WI38 (cell line): ENCODE measurements at regions not wholly inside any gene's neighbourhood (a gene's known extent, or its start where the extent isn't known, plus 50 kb on each side); places are given as distances from the start of the nearest gene placed in this dataset.

Experiments used
- H3K4me3 ChIP-seq: 2 replicates; pipeline ENCODE4 v1.5.1; 2011; ENCODE audit warnings: low read depth, mild to moderate bottlenecking, control low read depth, low read length
- TF ChIP-seq, protein P1 (sequence below): IDR thresholded peaks from 2 replicates; pipeline ENCODE4 v1.5.1; 2012; ENCODE audit warnings: low read depth, mild to moderate bottlenecking, control low read depth, low read length

DNA sequence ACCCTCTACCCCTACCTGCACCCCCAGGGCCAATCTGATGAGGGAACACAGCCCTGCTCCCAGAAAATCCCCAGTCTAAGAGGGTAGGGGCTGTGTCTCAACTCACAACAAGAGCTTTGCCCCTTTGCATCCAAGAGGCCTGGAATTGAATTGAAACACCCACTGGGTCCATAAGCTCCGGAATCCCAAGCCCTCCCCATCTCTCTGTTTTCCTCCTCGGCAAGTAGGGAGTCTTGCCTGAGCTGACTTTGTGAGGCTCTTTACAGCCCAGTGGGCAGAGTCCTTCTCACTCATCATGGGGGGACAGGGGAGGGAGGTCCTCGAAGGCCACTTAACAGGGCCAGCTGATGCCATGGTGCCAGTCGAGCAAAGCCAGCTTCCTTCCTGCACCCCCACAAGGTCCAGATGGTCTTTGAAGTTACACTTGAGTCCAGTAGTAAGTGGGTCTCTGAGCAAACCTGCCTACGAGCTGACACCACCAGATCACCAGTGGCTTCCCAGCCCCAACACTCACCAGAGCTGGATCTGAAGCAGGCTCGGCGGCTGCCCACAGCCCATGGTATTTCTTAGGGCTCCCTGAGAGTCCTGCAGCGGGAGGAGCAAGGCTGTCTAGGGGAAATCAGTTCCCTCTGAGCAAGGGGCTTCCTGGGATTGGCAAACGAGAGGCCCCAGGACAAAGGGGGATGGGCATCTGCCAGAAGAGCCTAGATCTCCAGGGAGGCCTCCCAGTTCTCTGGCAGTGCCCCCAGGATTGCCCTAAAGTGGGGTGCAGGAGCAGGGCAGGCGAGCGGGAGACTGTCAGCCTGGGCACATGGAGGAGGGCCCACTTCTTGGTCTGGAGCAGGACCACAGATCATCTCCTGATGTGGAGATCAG is 144.5 kb downstream of the VEGFA start:
- no peak overlapping the region for H3K4me3 ChIP-seq

DNA sequence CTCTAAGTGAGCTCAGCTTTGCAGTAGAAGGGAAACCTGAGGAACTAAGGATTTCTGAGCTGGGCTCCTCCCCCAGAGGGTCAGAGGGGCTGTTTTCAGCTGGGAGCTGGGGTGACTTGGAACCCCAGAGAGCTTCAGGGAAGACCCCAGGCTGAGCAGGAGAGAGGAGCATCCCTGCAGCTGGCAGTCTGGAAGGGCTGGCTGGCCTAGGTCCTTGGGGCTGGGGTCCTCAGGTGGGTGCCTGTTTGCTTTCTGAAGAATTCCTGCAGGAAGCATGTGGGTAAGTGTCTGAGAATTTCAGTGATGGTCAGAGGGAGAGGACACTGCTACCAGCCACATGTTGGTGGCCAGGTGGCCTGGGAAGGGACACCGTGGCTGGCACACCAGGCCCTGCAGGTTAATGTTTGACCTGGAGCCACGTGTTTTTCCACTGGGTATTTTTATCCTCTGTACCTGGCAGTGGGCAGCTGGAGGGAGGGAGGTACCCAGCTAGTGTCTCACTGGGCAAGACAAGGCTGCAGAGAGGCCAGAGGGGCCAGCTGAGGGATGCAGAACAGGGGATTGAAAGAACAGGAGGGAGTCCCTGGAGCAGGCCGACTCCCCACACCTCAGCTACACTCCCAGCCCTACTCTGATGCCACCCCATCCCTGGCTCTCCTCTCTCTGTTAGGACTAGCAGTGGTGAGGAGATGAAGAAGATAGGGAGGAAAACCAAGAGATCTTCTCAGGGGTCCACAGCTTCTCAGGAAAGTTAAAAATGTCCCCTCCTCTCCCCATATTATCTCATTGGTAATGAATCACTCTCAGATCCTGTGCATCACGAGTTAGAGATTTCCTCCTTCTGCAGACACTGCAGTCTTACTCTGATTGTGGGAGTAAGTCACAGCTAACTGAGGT is 143.6 kb downstream of the VEGFA start:
- TF ChIP-seq, protein P1, sequence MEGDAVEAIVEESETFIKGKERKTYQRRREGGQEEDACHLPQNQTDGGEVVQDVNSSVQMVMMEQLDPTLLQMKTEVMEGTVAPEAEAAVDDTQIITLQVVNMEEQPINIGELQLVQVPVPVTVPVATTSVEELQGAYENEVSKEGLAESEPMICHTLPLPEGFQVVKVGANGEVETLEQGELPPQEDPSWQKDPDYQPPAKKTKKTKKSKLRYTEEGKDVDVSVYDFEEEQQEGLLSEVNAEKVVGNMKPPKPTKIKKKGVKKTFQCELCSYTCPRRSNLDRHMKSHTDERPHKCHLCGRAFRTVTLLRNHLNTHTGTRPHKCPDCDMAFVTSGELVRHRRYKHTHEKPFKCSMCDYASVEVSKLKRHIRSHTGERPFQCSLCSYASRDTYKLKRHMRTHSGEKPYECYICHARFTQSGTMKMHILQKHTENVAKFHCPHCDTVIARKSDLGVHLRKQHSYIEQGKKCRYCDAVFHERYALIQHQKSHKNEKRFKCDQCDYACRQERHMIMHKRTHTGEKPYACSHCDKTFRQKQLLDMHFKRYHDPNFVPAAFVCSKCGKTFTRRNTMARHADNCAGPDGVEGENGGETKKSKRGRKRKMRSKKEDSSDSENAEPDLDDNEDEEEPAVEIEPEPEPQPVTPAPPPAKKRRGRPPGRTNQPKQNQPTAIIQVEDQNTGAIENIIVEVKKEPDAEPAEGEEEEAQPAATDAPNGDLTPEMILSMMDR, result no peak
- no peak overlapping the region for H3K4me3 ChIP-seq

More for the DNA sequence above, 144.5 kb downstream of the VEGFA start:
- TF ChIP-seq, protein P1, result no peak

DNA sequence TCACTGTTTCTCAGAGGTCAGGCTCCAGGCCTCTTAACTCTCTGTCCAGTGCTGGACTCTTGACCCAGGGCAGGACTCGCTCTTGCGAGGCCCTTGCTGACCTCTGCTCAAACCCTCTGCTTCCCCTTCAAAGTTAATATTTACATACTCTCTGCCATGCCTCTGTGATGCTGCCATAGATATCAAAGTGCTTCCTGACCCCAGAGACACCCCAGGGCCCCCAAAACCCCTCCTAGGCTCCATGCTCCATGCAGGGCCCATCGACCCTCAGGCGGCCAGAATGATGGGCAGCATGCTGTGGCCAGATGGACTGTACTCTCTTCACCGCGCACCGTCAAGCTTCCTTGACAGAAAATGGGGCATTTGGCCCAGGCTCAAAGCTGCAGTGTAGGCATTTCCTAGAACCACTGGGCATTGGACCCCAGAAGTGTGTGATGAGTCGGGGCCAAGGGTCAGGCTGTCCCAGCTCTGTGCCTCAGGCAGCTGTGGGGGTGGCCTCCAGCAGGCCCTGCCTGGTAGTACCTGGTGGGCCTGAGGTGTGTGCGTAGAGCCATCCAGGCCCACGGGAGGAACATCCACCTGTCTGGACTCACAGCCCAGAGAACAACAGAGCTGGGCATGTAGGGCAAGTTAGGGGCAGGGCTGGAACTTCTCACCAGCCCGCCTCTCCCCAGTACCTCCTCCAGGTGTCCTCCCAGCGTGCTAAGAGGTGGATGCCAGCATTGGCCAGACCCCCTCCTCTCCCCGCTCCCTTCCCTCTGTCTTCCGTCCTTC is 142.8 kb downstream of the VEGFA start:
- no peak overlapping the region for H3K4me3 ChIP-seq
- TF ChIP-seq, protein P1, result no peak

DNA sequence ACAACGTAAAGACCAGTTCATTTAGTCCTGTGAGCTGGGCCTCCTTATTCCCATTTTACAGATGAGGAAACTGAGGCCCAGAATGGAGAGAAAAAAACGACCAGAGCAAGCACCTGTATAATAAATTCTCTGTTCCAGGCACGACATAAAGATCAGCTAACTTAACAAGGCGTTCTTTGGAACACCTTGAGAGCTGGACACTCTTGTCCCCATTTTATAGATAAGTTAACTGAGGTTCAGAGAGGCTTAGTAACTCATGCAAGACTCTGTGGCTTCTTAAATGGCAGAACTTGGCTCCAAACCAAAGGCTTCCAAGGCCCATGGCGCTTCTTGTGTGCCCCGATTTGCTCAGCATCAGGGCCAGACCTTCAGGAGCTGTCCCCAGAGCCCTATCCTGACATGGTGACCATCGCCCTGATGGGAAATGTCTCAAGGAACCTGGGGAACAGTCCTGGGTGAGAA is 142.1 kb downstream of the VEGFA start:
- TF ChIP-seq, protein P1, result no peak
- no peak overlapping the region for H3K4me3 ChIP-seq

DNA sequence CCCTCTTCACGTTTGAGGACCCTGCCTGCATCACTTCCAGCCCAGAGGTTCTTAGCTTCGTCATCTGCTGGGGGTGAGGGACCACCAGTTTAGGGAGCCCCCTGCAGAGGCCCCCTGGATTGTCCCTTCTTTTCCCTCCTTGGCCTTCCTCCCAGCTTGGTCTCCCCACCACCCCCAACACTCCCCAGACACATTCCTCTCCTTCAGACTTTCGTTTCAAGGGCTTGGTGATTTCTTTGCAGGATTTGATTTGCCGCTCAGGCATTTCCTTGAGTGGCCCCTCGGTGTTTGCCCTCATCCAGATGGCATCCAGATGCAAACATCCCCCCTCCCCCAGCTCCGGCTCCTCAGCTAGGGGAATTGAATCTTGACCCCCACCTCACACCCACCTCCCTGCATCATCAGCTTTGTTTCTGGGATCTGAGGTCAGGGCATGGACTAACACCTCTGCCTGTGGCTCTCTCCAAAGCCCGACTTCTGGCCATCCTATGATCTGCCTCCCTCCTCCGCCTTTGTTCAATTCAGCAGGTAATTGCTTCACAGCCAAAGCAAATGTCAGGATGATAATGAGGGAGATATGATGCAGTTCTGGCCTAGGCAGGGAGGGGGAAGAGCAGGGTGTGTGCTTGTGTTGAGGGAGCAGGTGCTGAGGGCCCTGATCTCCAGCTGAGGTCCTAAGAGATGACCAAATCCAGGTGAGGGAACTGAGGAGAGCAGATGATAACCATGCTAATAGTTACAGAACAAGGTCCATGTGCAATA is 141.5 kb downstream of the VEGFA start:
- TF ChIP-seq, protein P1, result no peak
- H3K4me3 ChIP-seq, result no peak overlapping the region

DNA sequence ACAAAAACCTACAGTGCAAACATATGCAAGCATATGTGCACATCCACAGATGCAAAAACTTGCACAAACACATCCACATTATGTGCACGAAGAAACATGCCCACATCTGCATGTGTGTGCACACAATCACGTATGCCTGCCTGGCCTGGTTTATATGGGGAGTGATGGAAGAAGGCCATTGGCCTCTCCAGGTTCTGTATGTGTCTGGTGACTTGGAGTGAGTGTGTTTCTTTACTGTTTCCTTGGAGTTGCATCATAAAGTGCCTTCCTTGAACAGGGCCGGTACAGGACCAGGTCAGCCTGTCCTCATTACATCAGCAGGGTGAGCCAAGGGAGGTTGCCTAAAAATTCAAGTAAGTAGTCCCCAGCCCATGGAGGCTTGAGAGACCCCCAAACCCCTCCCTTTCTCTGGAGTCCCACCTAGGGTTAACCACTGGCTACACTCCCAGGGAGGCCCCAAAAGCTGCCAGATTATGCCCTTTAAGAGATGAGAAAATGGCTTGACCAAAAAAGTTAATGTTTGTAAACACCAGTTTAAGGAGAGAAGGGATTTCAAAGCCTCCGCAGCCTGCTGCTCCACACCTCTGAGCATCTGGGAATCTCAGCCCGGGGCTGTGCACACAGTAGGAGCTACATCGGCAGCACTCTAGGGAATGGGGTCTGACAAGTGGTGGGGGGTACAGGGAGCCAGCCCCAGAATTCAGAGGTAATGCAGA is 140.8 kb downstream of the VEGFA start:
- TF ChIP-seq, protein P1, result no peak
- no peak overlapping the region for H3K4me3 ChIP-seq
